Endothelial cell of umbilical vein (primary cell): ENCODE measurements at regions not wholly inside any gene's neighbourhood (a gene's known extent, or its start where the extent isn't known, plus 50 kb on each side); places are given as distances from the start of the nearest gene placed in this dataset.

ENCODE experiments used
- BruUV-seq: library from RNA; stranded (reverse); fragments of 400-500 nt; replicated peaks from 2 replicates; lab custom pipeline; 2021; lab: Mats Ljungman, UMichigan
- CTCF ChIA-PET: fragments of 300-600, 350-600 bp; sonication (Branson Sonifier 250); formaldehyde crosslinking; loops from one replicate; lab custom pipeline; 2021; ENCODE audit warnings: antibody characterized with exemption, inconsistent platforms; lab: Charles Lee
- POLR2A ChIA-PET: fragments of 300-600, 350-600 bp; sonication (Branson Sonifier 250); formaldehyde crosslinking; loops from one replicate; lab custom pipeline; 2021; ENCODE audit warnings: antibody characterized with exemption, inconsistent platforms; lab: Charles Lee
- DNase-seq: peaks from one replicate; pipeline ENCODE4 v3.0.0-alpha.2; 2011; ENCODE audit warnings: low read depth, low spot score
- FAIRE-seq: peaks from 2 replicates; lab custom pipeline; 2011; peaks lifted over from hg19 to GRCh38; lab: Jason Lieb, UNC
- H2AFZ ChIP-seq: 2 replicates; pipeline ENCODE4 v1.6.0; 2012; ENCODE audit warnings: low read depth, low read length, control low read depth, inconsistent platforms
- H3K27ac ChIP-seq: 2 replicates; pipeline ENCODE4 v1.5.1; 2011; ENCODE audit warnings: low read depth, mild to moderate bottlenecking, control low read depth, low read length, moderate library complexity; ENCODE audit not compliant: insufficient read depth
- H3K27me3 ChIP-seq, 2 experiments: 2 replicates each; pipeline versions ENCODE4 v1.6.0 to v1.6.1; 2011; ENCODE audit warnings: low read length in 2 of 2, mixed read lengths in 1 of 2; ENCODE audit not compliant: control insufficient read depth in 2 of 2, insufficient read depth in 2 of 2
- H3K36me3 ChIP-seq, 2 experiments: 2 replicates in 1 of 2; 3 replicates in 1 of 2; pipeline ENCODE4 v1.5.1; 2011; ENCODE audit warnings: low read length in 2 of 2, mild to moderate bottlenecking in 1 of 2, moderate library complexity in 1 of 2; ENCODE audit not compliant: control insufficient read depth in 2 of 2, insufficient read depth in 2 of 2; ENCODE audit errors: extremely low read depth in 1 of 2
- H3K4me1 ChIP-seq: 3 replicates; pipeline ENCODE4 v1.5.1; 2011; ENCODE audit warnings: mild to moderate bottlenecking, low read length; ENCODE audit not compliant: control insufficient read depth, insufficient read depth; ENCODE audit errors: extremely low read depth
- H3K4me2 ChIP-seq: 2 replicates; pipeline ENCODE4 v1.6.1; 2011; ENCODE audit warnings: low read length, control low read depth, mixed read lengths; ENCODE audit not compliant: insufficient read depth
- H3K4me3 ChIP-seq, 3 experiments: fragments of 200-600 bp in 1 of 3; sonication (generic), shearing (Covaris generic) in 1 of 3; replicated peaks in 1 of 3; 2 replicates each; pipeline ENCODE4 v1.5.1; 2011 to 2016; ENCODE audit warnings: control low read depth in 3 of 3, low read length in 3 of 3, mild to moderate bottlenecking in 2 of 3, inconsistent platforms in 1 of 3, low read depth in 1 of 3, moderate library complexity in 1 of 3; ENCODE audit not compliant: insufficient read depth in 1 of 3
- H3K79me2 ChIP-seq: 2 replicates; pipeline ENCODE4 v1.6.0; 2012; ENCODE audit warnings: low read length, inconsistent platforms; ENCODE audit not compliant: control insufficient read depth, insufficient read depth
- H3K9ac ChIP-seq: replicated peaks from 2 replicates; pipeline ENCODE3; 2011; ENCODE audit warnings: low read length, control low read depth; ENCODE audit not compliant: insufficient read depth; ENCODE audit errors: extremely low read depth
- H3K9me1 ChIP-seq: replicated peaks from 3 replicates; pipeline ENCODE4 v1.6.0; 2011; ENCODE audit warnings: mild to moderate bottlenecking, low read length; ENCODE audit not compliant: control insufficient read depth, insufficient read depth; ENCODE audit errors: extremely low read depth
- H3K9me3 ChIP-seq: replicated peaks from 2 replicates; pipeline ENCODE4 v1.5.1; 2012; ENCODE audit warnings: low read length, inconsistent platforms; ENCODE audit not compliant: control insufficient read depth, insufficient read depth
- H4K20me1 ChIP-seq: replicated peaks from 2 replicates; pipeline ENCODE3; 2011; ENCODE audit warnings: mild to moderate bottlenecking, low read length; ENCODE audit not compliant: control insufficient read depth, insufficient read depth; ENCODE audit errors: extremely low read depth
- CTCF ChIP-seq, 2 donors: IDR thresholded peaks; 1 replicate in 1 of 2; 2 replicates in 1 of 2; pipeline ENCODE4 v1.5.1; 2011; ENCODE audit warnings: low read length in 2 of 2, mild to moderate bottlenecking in 2 of 2, moderate library complexity in 2 of 2, control low read depth in 1 of 2, inconsistent platforms in 1 of 2, low read depth in 1 of 2; ENCODE audit not compliant: insufficient read depth in 1 of 2; ENCODE audit errors: extremely low read depth in 1 of 2
- EZH2 ChIP-seq: IDR thresholded peaks from 2 replicates; pipeline ENCODE4 v1.6.1; 2012; ENCODE audit warnings: borderline replicate concordance, low read depth, mild to moderate bottlenecking, moderate library complexity, low read length, inconsistent platforms; ENCODE audit not compliant: severe bottlenecking
- FOS ChIP-seq: IDR thresholded peaks from 2 replicates; pipeline ENCODE4 v1.6.1; 2011; ENCODE audit warnings: mild to moderate bottlenecking, low read length, moderate library complexity, borderline replicate concordance; ENCODE audit not compliant: insufficient read depth
- GATA2 ChIP-seq: IDR thresholded peaks from 2 replicates; pipeline ENCODE4 v1.7.0; 2011; ENCODE audit warnings: low read depth, mild to moderate bottlenecking, moderate library complexity, mixed read lengths, low read length; ENCODE audit not compliant: insufficient read length, insufficient read depth
- JUN ChIP-seq: IDR thresholded peaks from 2 replicates; pipeline ENCODE4 v1.6.1; 2011; ENCODE audit warnings: borderline replicate concordance, low read depth; ENCODE audit not compliant: insufficient read length, insufficient read depth
- MAX ChIP-seq: IDR thresholded peaks from 2 replicates; pipeline ENCODE4 v1.6.1; 2011; ENCODE audit not compliant: insufficient read depth, insufficient read length
- MYC ChIP-seq: IDR thresholded peaks from one replicate; pipeline ENCODE4 v1.6.1; 2011; ENCODE audit warnings: mild to moderate bottlenecking, low read depth, low read length
- POLR2A ChIP-seq: IDR thresholded peaks from 2 replicates; pipeline ENCODE4 v1.6.1; 2012; ENCODE audit warnings: low read depth, mild to moderate bottlenecking, control low read depth, low read length
- POLR2AphosphoS5 ChIP-seq: IDR thresholded peaks from 2 replicates; pipeline ENCODE4 v1.6.1; 2012; ENCODE audit warnings: low read depth, mild to moderate bottlenecking, control low read depth, low read length, moderate library complexity; ENCODE audit not compliant: insufficient read depth
- dilution Hi-C: fragments of 300-500 bp; cut with MboI; formaldehyde crosslinking; loops from one replicate; pipeline ENCODE4 v1.15.0; 2019; ENCODE audit warnings: low sequenced_read_pairs; ENCODE audit not compliant: extremely low pct_ligation_motif_present
- intact Hi-C: fragments of 100-400 bp; cut with micrococcal nuclease; formaldehyde crosslinking; loops from one replicate; pipeline ENCODE4 v1.10.0; 2022

GRCh38 chr1:244183037-244183436, 132.0 kb downstream of the ZBTB18 start:
- Histone ChIP-seq H2AFZ (no peak overlapping the region), H3K9me3 (no peaks in the 10 kb centered on the region), H3K4me3 (no peak overlapping the region), H3K79me2 (no peaks in the 10 kb centered on the region), H3K4me2 (no peak overlapping the region), H3K27me3 (no peaks in the 10 kb centered on the region), H3K4me1 (peaks cover 8% of the 10 kb centered on the region), H3K9ac (no peak overlapping the region), H4K20me1 (no peaks in the 10 kb centered on the region), H3K27ac (no peak overlapping the region), H3K36me3 (no peaks in the 10 kb centered on the region), H3K9me1 (no peaks in the 10 kb centered on the region)
- dilution Hi-C loops: no loop called here
- no peak for DNase-seq
- TF ChIP-seq POLR2A (no peak), GATA2 (no peak), EZH2 (no peak), CTCF (IDR thresholded peaks at IDR 0.05; ENCODE audit: extremely low read depth in 1 of 2, insufficient read depth in 1 of 2, low read depth in 1 of 2, low read length in 2 of 2) (no peak), MYC (no peak), FOS (no peak), POLR2AphosphoS5 (no peak), MAX (no peak), JUN (no peak)
- intact Hi-C loops: no loop called here
- no peak for FAIRE-seq
- ChIA-PET POLR2A (no interaction called here), CTCF (interaction anchor here (1.6 kb wide), 1 partner anchor 12 kb away, joined by 3 read pairs; no protein-coding TSS in a partner anchor)
- no TSS peak for BruUV-seq
